PC-3 (cell line): ENCODE measurements at regions not wholly inside any gene's neighbourhood (a gene's known extent, or its start where the extent isn't known, plus 50 kb on each side); places are given as distances from the start of the nearest gene placed in this dataset.

Experiments used
- ATAC-seq: fragments of 200-7000 bp; cut with Tn5 transposase; 2 replicates; pipeline ENCODE4 v1.9.1; 2020; ENCODE audit warnings: mild to moderate bottlenecking, moderate library complexity
- BruUV-seq: library from RNA; stranded (reverse); fragments of 400-500 nt; replicated peaks from 2 replicates; lab custom pipeline; 2021; lab: Mats Ljungman, UMichigan
- CTCF ChIA-PET: fragments of 300-600 bp; sonication (Branson Sonifier 250); formaldehyde crosslinking; loops from one replicate; lab custom pipeline; 2022; ENCODE audit warnings: antibody characterized with exemption; lab: Charles Lee
- POLR2A ChIA-PET: fragments of 300-600 bp; sonication (Branson Sonifier 250); formaldehyde crosslinking; loops from one replicate; lab custom pipeline; 2022; ENCODE audit warnings: antibody characterized with exemption; ENCODE audit not compliant: unreplicated experiment; lab: Charles Lee
- DNase-seq: peaks from one replicate; pipeline ENCODE4 v3.0.0-alpha.2; 2015
- H2AFZ ChIP-seq: fragments of 300-600 bp; sonication (generic); 2 replicates; pipeline ENCODE4 v1.6.0; 2016; ENCODE audit warnings: antibody characterized with exemption, low read length
- H3F3A ChIP-seq: fragments of 300-600 bp; sonication (generic); one replicate; pipeline ENCODE4 v1.6.0; 2017; ENCODE audit warnings: antibody characterized with exemption, low read length, control low read depth, mild to moderate bottlenecking; ENCODE audit not compliant: unreplicated experiment
- H3K27ac ChIP-seq: fragments of 300-600 bp; sonication (generic); 2 replicates; pipeline ENCODE4 v1.5.1; 2016; ENCODE audit warnings: mild to moderate bottlenecking, low read length
- H3K27me3 ChIP-seq: fragments of 300-600 bp; sonication (generic); 2 replicates; pipeline ENCODE4 v1.6.1; 2016; ENCODE audit warnings: low read length, mixed read lengths
- H3K36me3 ChIP-seq: fragments of 300-600 bp; sonication (generic); 2 replicates; pipeline ENCODE4 v1.6.1; 2016; ENCODE audit warnings: low read depth, mixed run types, low read length, mixed read lengths
- H3K4me1 ChIP-seq: fragments of 300-600 bp; sonication (generic); 2 replicates; pipeline ENCODE4 v1.5.1; 2016; ENCODE audit warnings: low read length; ENCODE audit not compliant: insufficient read depth
- H3K4me2 ChIP-seq: fragments of 300-600 bp; sonication (generic); 2 replicates; pipeline ENCODE4 v1.6.0; 2016; ENCODE audit warnings: low read length
- H3K4me3 ChIP-seq: fragments of 300-600 bp; sonication (generic); 2 replicates; pipeline ENCODE4 v1.5.1; 2016; ENCODE audit warnings: mild to moderate bottlenecking, low read length, mixed read lengths
- H3K79me2 ChIP-seq: fragments of 300-600 bp; sonication (generic); 2 replicates; pipeline ENCODE4 v1.6.1; 2017; ENCODE audit warnings: low read length, mixed read lengths
- H3K9ac ChIP-seq: fragments of 300-600 bp; sonication (generic); 2 replicates; pipeline ENCODE4 v1.6.0; 2016; ENCODE audit warnings: mild to moderate bottlenecking, low read length
- H3K9me2 ChIP-seq: fragments of 300-600 bp; sonication (generic); replicated peaks from 2 replicates; pipeline ENCODE4 v1.6.1; 2016; ENCODE audit warnings: mixed run types, low read length, mixed read lengths
- H3K9me3 ChIP-seq: fragments of 300-600 bp; sonication (generic); 2 replicates; pipeline ENCODE4 v1.6.1; 2016; ENCODE audit warnings: low read length, mixed read lengths
- H4K20me1 ChIP-seq: fragments of 300-600 bp; sonication (generic); 2 replicates; pipeline ENCODE4 v1.6.1; 2016; ENCODE audit warnings: low read length, mixed read lengths
- EZH2 ChIP-seq: fragments of 300-600 bp; sonication (generic); IDR thresholded peaks from one replicate; pipeline ENCODE4 v1.6.1; 2017; ENCODE audit warnings: antibody characterized with exemption, mild to moderate bottlenecking, low read length; ENCODE audit not compliant: unreplicated experiment
- EZH2phosphoT487 ChIP-seq: fragments of 300-600 bp; sonication (generic); IDR thresholded peaks from 2 replicates; pipeline ENCODE4 v1.6.1; 2018; ENCODE audit warnings: mild to moderate bottlenecking, antibody characterized with exemption, low read length, borderline replicate concordance
- intact Hi-C: fragments of 100-400 bp; cut with micrococcal nuclease; formaldehyde crosslinking; loops from 2 replicates; pipeline ENCODE4 v1.9.0; 2023
- TF ChIP-seq, protein P1 (sequence below): fragments of 300-600 bp; sonication (generic); conservative IDR thresholded peaks from 2 replicates; pipeline ENCODE4 v1.5.1; 2017; ENCODE audit warnings: antibody characterized with exemption, low read depth, mild to moderate bottlenecking, low read length

DNA sequence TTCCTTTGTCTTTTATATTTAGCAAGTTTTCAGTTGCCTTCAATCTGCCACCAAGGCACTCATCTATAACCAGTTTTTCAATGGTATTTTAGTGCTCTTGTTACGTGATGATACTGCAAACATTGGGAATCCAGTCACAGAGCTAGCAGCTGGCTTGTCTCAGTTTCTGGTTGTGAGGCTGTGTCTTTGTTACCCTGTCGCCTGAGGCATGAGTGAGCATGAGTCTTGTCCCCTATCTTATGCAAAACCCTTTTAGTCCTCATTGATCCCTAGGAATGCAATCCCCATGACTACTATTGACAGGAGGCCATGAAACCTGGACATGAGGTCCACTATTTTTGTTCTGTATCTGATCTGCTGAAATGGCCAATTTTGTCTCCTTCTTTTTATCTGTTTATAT lies 391.0 kb downstream of the LMO7 start:
- Histone ChIP-seq H3K9ac (no peak overlapping the region), H4K20me1 (no peaks in the 10 kb centered on the region), H3K36me3 (no peaks in the 10 kb centered on the region), H3K27me3 (no peaks in the 10 kb centered on the region), H3K9me3 (0 out of 2 replicates have a peak, but pooled peaks cover 4% of the 10 kb centered on the region), H3K4me1 (peaks cover 16% of the 10 kb centered on the region), H3K4me3 (no peak overlapping the region), H3K4me2 (no peak overlapping the region), H3K27ac (no peak overlapping the region), H3K79me2 (no peaks in the 10 kb centered on the region), H3F3A (peaks cover 5% of the 10 kb centered on the region), H2AFZ (no peak overlapping the region), H3K9me2 (no peaks in the 10 kb centered on the region)
- ChIA-PET CTCF (no interaction called here), POLR2A (no interaction called here)
- no TSS peak for BruUV-seq
- DNase-seq (no peak), ATAC-seq (no peak)
- TF ChIP-seq, protein P1, sequence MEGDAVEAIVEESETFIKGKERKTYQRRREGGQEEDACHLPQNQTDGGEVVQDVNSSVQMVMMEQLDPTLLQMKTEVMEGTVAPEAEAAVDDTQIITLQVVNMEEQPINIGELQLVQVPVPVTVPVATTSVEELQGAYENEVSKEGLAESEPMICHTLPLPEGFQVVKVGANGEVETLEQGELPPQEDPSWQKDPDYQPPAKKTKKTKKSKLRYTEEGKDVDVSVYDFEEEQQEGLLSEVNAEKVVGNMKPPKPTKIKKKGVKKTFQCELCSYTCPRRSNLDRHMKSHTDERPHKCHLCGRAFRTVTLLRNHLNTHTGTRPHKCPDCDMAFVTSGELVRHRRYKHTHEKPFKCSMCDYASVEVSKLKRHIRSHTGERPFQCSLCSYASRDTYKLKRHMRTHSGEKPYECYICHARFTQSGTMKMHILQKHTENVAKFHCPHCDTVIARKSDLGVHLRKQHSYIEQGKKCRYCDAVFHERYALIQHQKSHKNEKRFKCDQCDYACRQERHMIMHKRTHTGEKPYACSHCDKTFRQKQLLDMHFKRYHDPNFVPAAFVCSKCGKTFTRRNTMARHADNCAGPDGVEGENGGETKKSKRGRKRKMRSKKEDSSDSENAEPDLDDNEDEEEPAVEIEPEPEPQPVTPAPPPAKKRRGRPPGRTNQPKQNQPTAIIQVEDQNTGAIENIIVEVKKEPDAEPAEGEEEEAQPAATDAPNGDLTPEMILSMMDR = no peak
- no peak for TF ChIP-seq EZH2phosphoT487
- TF ChIP-seq EZH2 = no peak
- intact Hi-C loops = no loop called here

DNA sequence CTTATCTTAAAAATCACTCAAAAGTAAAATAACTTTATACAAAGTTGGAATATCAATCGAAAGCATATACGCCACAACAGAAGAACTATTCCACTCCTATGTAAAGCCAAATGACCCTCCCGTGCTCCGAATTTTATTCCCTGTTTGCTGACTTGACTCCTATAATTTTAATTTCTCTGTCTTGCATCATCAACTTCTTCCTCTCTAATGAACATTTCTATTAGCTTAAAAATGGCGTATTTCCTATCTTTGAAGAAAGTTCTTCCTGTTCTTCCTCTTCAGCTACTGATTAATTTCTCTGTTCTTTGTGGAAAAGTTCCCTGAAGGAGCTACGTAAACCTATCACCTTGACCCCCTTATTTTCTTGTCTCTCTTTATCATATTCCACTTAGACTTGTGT lies 389.3 kb downstream of the LMO7 start:
- no peaks in the 10 kb centered on the region for H3K79me2 ChIP-seq
- H4K20me1 ChIP-seq = no peaks in the 10 kb centered on the region
- ATAC-seq (no peak), DNase-seq (no peak)
- H3K4me1 ChIP-seq = peaks cover 19% of the 10 kb centered on the region
- CTCF ChIA-PET = no interaction called here
- no peak overlapping the region for H2AFZ ChIP-seq
- H3K9me2 ChIP-seq = no peaks in the 10 kb centered on the region
- POLR2A ChIA-PET = no interaction called here
- no peak overlapping the region for H3K4me3 ChIP-seq
- no TSS peak for BruUV-seq
- no peaks in the 10 kb centered on the region for H3K27me3 ChIP-seq
- intact Hi-C loops = no loop called here
- H3K27ac ChIP-seq = no peak overlapping the region
- H3K36me3 ChIP-seq = no peaks in the 10 kb centered on the region
- TF ChIP-seq EZH2phosphoT487 (no peak), EZH2 (no peak)
- no peak overlapping the region for H3K9ac ChIP-seq
- H3K4me2 ChIP-seq = no peak overlapping the region
- H3K9me3 ChIP-seq = 0 out of 2 replicates have a peak, but pooled peaks cover 4% of the 10 kb centered on the region
- peaks cover 5% of the 10 kb centered on the region for H3F3A ChIP-seq

DNA sequence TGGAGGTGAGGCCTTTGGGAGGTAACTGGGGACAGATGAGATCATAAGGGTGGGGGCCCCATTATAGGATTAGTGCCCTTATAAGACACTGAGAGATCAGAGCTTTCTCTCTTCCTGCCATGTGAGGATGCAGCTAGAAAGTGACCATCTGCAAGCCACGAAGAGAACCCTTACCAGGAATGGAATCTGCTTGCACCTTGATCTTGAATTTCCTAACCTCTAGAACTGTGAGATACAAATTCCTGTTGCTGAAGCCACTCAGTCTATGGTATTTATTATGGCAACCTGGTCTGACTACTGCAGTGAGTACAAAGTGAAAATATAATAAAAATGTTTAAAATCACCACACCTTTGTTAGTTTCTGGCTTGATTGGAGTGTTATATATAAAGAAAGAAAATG lies 388.0 kb downstream of the LMO7 start:
- TF ChIP-seq EZH2 (no peak), EZH2phosphoT487 (no peak)
- TF ChIP-seq, protein P1 = no peak
- Histone ChIP-seq H3K36me3 (no peaks in the 10 kb centered on the region), H3K4me1 (peaks cover 30% of the 10 kb centered on the region), H3K79me2 (no peaks in the 10 kb centered on the region), H3K27ac (no peak overlapping the region; the same call in 1 of the 2 replicates), H3K9me3 (0 out of 2 replicates have a peak, but pooled peaks cover 4% of the 10 kb centered on the region), H3K4me2 (peak overlapping the region; percentile 64; the same call in 1 of the 2 replicates), H2AFZ (no peak overlapping the region), H3K27me3 (no peaks in the 10 kb centered on the region), H3K9me2 (no peaks in the 10 kb centered on the region), H3K9ac (no peak overlapping the region), H4K20me1 (no peaks in the 10 kb centered on the region), H3F3A (peaks cover 5% of the 10 kb centered on the region), H3K4me3 (no peak overlapping the region)
- intact Hi-C loops = loop anchor here (5.0 kb wide), 1 partner anchor 268 kb away; no protein-coding TSS in a partner anchor
- ATAC-seq = peak; percentile 13; the same call in 1 of the 2 replicates
- no TSS peak for BruUV-seq
- DNase-seq = peak; percentile 4
- CTCF ChIA-PET = no interaction called here
- POLR2A ChIA-PET = interaction anchor here (0.6 kb wide), 1 partner anchor 10 kb away, joined by 4 read pairs; no protein-coding TSS in a partner anchor
